Peyer's patch (tissue), 4 donors: ENCODE measurements at regions not wholly inside any gene's neighbourhood (a gene's known extent, or its start where the extent isn't known, plus 50 kb on each side); places are given as distances from the start of the nearest gene placed in this dataset.

ENCODE experiments used
- POLR2A ChIP-seq, 2 donors: fragments of 450-650 bp; IDR thresholded peaks; one replicate each; pipeline ENCODE4 v1.5.1; 2017; ENCODE audit warnings: antibody characterized with exemption in 2 of 2, mild to moderate bottlenecking in 2 of 2, moderate library complexity in 2 of 2
- TF ChIP-seq, protein P1 (sequence below), 6 experiments: fragments of 450-650 bp in 4 of 6; fragments of 200-600 bp in 2 of 6; sonication (generic) in 1 of 6; IDR thresholded peaks; one replicate each; pipeline ENCODE4 v1.5.1; 2017 to 2019; ENCODE audit warnings: antibody characterized with exemption in 6 of 6, mild to moderate bottlenecking in 3 of 6, moderate library complexity in 1 of 6

DNA sequence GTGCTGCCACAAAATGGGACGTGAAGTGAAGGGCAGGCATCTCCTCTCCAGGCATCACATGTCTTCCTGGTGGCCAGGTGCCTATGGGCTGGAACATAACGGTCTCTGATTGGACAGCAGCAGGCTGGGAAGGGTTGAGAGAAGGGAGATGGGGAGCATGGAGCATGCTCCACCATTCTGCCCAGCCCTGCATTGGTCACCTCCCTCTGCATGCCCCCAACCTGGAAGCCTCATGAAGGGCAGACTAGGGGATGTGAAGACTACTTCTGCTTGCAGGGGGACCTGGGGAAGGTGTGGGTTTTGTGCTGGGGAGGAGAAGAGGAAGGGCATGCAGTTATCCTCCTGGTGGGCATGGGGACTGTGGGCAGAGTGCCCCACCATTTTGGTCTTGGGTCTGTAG, 782.2 kb downstream of the TBC1D22A start:
- TF ChIP-seq POLR2A (IDR thresholded peaks at IDR 0.05), result no peak
- TF ChIP-seq, protein P1, sequence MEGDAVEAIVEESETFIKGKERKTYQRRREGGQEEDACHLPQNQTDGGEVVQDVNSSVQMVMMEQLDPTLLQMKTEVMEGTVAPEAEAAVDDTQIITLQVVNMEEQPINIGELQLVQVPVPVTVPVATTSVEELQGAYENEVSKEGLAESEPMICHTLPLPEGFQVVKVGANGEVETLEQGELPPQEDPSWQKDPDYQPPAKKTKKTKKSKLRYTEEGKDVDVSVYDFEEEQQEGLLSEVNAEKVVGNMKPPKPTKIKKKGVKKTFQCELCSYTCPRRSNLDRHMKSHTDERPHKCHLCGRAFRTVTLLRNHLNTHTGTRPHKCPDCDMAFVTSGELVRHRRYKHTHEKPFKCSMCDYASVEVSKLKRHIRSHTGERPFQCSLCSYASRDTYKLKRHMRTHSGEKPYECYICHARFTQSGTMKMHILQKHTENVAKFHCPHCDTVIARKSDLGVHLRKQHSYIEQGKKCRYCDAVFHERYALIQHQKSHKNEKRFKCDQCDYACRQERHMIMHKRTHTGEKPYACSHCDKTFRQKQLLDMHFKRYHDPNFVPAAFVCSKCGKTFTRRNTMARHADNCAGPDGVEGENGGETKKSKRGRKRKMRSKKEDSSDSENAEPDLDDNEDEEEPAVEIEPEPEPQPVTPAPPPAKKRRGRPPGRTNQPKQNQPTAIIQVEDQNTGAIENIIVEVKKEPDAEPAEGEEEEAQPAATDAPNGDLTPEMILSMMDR (IDR thresholded peaks at IDR 0.05), result no peak
